HUES64 (cell line): ENCODE measurements at regions not wholly inside any gene's neighbourhood (a gene's known extent, or its start where the extent isn't known, plus 50 kb on each side); places are given as distances from the start of the nearest gene placed in this dataset.

Source experiments
- H3K27ac ChIP-seq: 2 replicates; pipeline ENCODE4 v1.7.0; 2013; ENCODE audit warnings: low read depth, low read length, inconsistent platforms
- H3K27me3 ChIP-seq: 2 replicates; pipeline ENCODE4 v1.6.1; 2013; ENCODE audit warnings: mild to moderate bottlenecking, low read length; ENCODE audit not compliant: insufficient read depth
- H3K36me3 ChIP-seq: 2 replicates; pipeline ENCODE4 v1.6.1; 2013; ENCODE audit warnings: mild to moderate bottlenecking, low read length; ENCODE audit not compliant: insufficient read depth
- H3K4me1 ChIP-seq: 2 replicates; pipeline ENCODE4 v1.6.1; 2013; ENCODE audit warnings: mild to moderate bottlenecking, low read length, moderate library complexity; ENCODE audit not compliant: insufficient read depth
- H3K4me3 ChIP-seq: 2 replicates; pipeline ENCODE4 v1.5.1; 2013; ENCODE audit warnings: mild to moderate bottlenecking, low read length, moderate library complexity
- H3K9ac ChIP-seq: 2 replicates; pipeline ENCODE4 v1.6.1; 2013; ENCODE audit warnings: mild to moderate bottlenecking, low read depth, low read length
- H3K9me3 ChIP-seq: 2 replicates; pipeline ENCODE4 v1.6.1; 2013; ENCODE audit warnings: low read depth, low read length; ENCODE audit not compliant: insufficient read depth
- WGBS: fragments of 150-250, 120-280 bp; methylation state at CpG from one replicate; pipeline ENCODE4 v1.1.7; 2013; ENCODE audit warnings: missing lambda C conversion rate; 5-methylcytosine and 5-hydroxymethylcytosine counted together

DNA sequence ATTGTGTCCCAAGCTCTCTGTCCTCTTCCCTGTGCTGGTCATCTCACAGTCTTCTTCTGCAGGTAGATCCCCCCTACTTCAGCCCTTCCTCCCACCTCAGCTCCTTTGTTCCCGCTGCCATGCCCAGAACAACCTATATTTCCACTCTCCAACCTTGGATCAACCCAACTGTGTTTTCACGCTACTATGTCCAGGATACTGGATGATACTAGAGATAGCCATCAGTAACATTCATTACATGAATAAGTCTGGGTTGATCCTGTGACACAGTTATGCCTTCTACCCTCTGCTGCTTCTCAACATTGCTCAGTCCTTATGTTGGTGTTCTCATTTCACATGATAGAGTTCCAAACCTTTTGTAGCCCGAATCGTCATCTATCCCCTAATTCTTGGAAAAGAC lies 286.4 kb downstream of the ZEB1 start:
- 95% methylated on average over 4 of the region's 4 CpGs for WGBS
- Histone ChIP-seq H3K27ac (no peak overlapping the region), H3K36me3 (no peaks in the 10 kb centered on the region), H3K27me3 (no peaks in the 10 kb centered on the region), H3K4me1 (peaks cover 6% of the 10 kb centered on the region), H3K9me3 (no peaks in the 10 kb centered on the region), H3K9ac (no peak overlapping the region), H3K4me3 (no peak overlapping the region)

DNA sequence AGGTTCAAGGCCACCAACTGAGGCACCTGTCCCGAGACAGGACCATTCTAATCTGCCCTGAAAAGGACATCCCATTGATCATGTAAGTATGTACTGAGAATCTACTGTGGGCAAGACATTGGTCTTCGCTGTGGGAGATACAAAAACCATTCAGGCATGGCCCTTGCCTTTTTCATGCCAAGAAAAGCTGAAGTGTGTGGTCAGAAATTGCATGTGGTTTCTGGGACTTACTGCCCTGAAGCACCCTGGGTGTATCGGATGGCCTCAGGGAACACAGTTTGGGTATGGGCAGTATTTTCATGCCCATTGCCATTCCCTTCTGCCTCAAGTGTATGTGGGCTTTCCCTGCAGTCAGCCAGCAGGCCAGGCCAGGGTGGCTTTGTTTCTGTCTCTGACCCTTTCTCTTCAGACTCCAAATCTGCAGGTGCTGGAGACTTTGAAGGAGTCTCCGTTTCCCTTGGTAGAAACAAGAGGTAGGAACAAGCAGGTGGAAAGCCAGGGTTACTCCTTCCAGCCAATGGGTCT lies 285.7 kb downstream of the ZEB1 start:
- Histone ChIP-seq H3K27me3 (no peaks in the 10 kb centered on the region), H3K4me1 (peaks cover 6% of the 10 kb centered on the region), H3K4me3 (no peak overlapping the region), H3K9ac (no peak overlapping the region), H3K27ac (no peak overlapping the region), H3K9me3 (no peaks in the 10 kb centered on the region), H3K36me3 (no peaks in the 10 kb centered on the region)
- 99% methylated on average over 4 of the region's 4 CpGs for WGBS

DNA sequence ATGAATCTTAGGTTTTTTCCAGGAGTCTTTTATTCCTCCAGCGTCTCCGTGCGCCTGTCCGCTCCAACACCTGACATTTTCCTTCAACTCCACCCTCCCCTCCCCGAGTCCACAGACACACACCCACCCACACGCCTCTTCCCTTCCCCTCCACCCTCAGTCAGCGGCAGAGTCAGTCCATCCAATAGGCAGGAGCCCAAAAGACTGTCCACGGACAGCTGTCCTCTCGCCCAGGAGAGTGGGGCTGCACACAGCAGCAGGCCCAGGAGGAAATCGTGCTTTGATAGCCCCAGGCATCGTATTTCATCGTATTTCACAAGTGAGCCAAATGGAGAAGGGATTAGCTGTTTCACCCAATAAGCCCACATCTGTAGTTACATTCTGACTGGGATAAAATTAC lies 285.1 kb downstream of the ZEB1 start:
- H3K27me3 ChIP-seq: no peaks in the 10 kb centered on the region
- H3K4me1 ChIP-seq: peaks cover 6% of the 10 kb centered on the region
- no peaks in the 10 kb centered on the region for H3K36me3 ChIP-seq
- H3K9me3 ChIP-seq: no peaks in the 10 kb centered on the region
- H3K27ac ChIP-seq: no peak overlapping the region
- H3K9ac ChIP-seq: no peak overlapping the region
- 88% methylated on average over 12 of the region's 12 CpGs for WGBS
- H3K4me3 ChIP-seq: peak overlapping the region; percentile 72

DNA sequence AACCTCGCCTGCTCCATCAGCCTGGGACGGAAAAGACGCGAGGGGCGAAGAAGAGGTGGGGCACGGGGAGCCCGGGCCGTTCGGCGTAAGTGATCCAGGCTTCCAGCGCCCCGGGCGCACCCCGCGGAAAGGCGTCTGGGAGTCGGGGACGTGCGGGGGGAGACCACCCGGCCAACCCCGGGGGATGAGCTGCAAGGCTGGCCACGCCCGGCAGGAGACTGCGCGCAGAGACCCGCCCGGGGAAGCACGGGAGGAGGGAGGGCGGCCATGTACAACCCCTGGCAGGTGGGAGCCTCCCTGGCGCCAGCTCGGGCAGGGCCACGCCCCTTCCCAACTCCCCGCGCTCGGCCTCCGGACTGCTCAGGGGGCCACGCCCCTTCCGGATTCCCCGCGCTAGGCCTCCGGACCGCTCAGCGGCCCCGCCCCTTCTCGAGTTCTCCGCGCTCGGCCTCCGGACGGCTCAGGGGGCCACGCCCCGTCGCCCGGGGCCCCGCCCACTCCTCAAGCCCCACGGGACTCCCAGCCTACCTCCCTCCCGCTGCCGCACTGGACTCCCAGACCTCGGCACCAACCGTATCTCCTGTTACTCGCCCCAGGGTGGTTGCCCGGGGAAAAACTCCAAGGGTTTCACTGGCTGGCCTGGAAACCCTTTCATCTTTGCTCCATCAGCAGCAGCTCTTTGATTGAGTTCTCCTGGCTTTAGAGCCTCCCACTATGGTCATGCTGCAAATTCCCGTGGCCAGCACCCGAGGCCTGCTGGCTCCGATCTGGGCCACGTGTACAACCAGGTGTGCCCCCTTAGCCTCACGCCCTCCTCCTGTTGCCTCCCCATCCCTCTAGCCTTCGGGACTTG lies 284.4 kb downstream of the ZEB1 start:
- peak overlapping the region; percentile 66 for H3K9ac ChIP-seq
- H3K4me1 ChIP-seq: peaks cover 6% of the 10 kb centered on the region
- H3K27ac ChIP-seq: peak overlapping the region; percentile 53; the same call in 1 of the 2 replicates
- WGBS: 7% methylated on average over 68 of the region's 68 CpGs
- no peaks in the 10 kb centered on the region for H3K36me3 ChIP-seq
- peak overlapping the region; percentile 72 for H3K4me3 ChIP-seq
- H3K27me3 ChIP-seq: no peaks in the 10 kb centered on the region
- no peaks in the 10 kb centered on the region for H3K9me3 ChIP-seq

DNA sequence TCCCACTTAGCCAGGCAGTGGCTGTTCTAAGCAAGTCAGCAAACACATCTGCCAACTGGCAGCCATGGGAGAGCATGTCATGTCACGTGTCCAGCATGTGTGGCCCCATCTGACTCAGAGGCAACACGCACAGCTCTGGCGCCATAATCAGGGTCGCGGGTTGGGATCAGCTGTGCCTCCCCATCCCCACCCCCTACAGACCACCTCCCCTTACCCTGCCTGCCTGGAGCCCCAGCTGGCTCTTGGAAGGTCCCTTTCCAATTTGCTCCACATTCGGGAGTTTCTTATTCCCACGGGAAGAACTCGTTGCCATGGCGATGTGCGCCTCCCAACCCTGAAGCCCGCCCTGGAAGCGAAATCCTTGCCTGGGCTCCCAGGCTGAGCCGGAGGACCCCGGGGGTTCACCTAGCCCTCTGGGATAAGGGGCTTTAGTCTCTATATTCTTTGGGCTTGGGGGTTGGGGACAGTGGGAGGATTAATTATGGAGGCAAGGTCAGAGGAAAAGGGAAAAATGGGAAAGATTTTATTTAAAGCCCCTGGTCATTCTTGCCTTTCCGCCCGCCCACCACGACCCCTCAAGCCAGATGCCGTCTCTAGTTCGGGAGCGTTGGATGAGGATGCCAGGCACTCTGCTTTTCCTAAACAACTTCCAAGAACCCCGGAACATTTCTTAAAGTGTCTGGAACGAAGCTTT lies 283.7 kb downstream of the ZEB1 start:
- Histone ChIP-seq H3K9me3 (no peaks in the 10 kb centered on the region), H3K27ac (peak overlapping the region; percentile 53; the same call in 1 of the 2 replicates), H3K9ac (peak overlapping the region; percentile 66), H3K36me3 (no peaks in the 10 kb centered on the region), H3K4me3 (peak overlapping the region; percentile 72), H3K4me1 (peaks cover 6% of the 10 kb centered on the region), H3K27me3 (no peaks in the 10 kb centered on the region)
- WGBS: 16% methylated on average over 22 of the region's 22 CpGs

DNA sequence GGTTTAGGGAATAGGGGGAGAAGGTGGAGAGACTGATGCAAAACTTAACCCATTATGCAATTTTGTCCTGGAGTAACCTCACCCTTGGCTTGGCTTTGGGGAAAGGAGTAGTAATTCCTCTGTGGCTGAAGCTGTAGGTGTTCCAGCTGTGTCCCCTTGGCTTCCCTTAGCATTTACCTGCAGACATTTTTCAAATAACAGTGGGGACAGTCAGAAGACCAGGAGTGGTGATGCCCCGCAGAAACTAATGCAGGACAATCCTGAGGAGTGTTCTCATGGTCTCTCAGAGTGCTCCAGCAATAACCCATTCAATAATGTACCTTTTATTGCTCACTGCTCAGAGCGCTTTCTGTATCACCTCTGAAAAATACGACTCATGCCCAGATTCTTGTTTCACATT lies 282.1 kb downstream of the ZEB1 start:
- no peaks in the 10 kb centered on the region for H3K27me3 ChIP-seq
- no peaks in the 10 kb centered on the region for H3K36me3 ChIP-seq
- H3K9ac ChIP-seq: no peak overlapping the region
- 90% methylated on average over 3 of the region's 3 CpGs for WGBS
- H3K9me3 ChIP-seq: no peaks in the 10 kb centered on the region
- H3K4me1 ChIP-seq: peaks cover 6% of the 10 kb centered on the region
- no peak overlapping the region for H3K4me3 ChIP-seq
- no peak overlapping the region for H3K27ac ChIP-seq

DNA sequence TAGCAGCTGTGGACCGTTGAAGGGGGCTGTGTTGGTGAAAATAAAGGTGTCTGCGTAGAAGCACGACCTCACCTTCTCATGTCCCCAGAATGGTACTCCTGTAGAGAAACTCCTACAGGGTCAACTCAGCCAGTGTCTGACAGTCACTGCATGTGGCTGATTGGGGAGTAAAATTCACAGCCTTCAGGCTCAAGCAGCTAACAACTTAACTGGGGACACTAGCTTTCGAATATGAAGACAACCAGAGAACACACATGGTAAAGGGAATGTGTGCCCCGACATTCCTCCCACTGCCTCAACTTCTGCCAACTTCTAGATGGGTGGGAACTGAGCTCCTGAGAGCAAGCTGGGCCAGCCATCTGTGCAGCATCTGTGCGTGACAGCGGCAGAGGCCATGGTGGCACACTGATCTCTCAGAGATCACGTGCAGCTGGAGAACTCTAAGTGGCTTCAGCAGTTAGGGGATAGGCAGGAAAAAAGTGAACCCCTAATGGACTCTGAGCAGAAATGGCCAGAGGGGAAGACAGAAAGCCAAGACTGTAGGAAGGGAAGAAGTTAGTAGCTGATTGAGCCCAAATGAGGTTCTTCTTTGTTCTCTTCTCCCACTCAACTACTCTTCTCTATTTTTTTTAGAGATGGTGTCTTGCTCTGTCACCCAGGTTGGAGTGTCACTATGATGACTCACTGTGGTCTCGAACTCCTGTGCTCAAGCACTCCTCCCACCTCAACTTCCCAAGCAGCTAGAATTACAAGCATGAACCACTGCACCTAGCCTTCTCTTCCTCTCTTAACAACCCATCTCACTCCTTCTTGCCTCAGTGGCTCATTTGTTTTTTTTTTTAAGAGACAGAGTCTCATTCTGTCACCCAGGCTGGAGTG lies 280.8 kb downstream of the ZEB1 start:
- 93% methylated on average over 9 of the region's 9 CpGs for WGBS
- H3K4me1 ChIP-seq: peaks cover 6% of the 10 kb centered on the region
- no peaks in the 10 kb centered on the region for H3K27me3 ChIP-seq
- H3K36me3 ChIP-seq: no peaks in the 10 kb centered on the region
- no peaks in the 10 kb centered on the region for H3K9me3 ChIP-seq
- no peak overlapping the region for H3K27ac ChIP-seq
- H3K9ac ChIP-seq: no peak overlapping the region
- H3K4me3 ChIP-seq: no peak overlapping the region

DNA sequence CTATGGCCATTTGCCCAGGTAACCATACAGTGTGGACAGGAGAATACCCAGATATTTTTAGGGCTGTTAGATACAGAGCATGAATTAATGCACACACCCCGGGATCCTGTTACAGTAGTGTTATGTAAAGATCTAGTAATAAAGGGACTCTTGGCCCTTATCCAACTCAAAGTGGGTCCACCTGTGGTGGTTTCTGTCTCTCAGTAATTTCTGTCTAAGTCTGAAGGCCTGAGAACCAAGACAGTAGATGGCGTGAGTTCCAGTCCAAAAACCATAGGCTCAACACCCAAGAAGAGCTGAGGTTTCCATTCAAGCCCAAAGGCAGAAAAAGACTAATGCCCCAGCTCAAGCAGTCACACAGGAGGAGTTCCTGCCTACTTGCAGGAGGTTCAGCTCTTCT lies 277.7 kb downstream of the ZEB1 start:
- H3K36me3 ChIP-seq: no peaks in the 10 kb centered on the region
- H3K9me3 ChIP-seq: no peaks in the 10 kb centered on the region
- H3K9ac ChIP-seq: no peak overlapping the region
- H3K4me3 ChIP-seq: no peak overlapping the region
- no peak overlapping the region for H3K27ac ChIP-seq
- H3K27me3 ChIP-seq: no peaks in the 10 kb centered on the region
- H3K4me1 ChIP-seq: 0 out of 2 replicates have a peak, but pooled peaks cover 2% of the 10 kb centered on the region
- 91% methylated on average over 2 of the region's 2 CpGs for WGBS

DNA sequence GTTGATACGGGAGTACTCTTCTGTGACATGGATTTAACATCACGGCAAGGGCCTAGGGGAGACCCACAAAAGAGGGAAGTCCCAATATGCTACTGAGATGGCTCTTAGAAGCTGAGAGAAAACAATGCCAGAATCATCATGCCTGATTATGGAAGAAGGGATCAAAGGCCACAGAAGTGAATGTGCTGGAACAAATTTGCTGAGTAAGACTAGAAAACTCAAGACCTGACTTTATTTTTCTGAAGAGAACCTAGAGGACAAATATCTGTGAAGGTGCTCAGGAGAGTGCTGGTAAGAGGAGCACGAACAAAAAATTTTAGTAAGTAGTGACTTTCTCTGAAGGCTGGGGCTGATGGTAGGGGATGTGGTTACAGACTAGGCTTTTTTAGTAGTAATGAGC lies 277.0 kb downstream of the ZEB1 start:
- Histone ChIP-seq H3K9me3 (no peaks in the 10 kb centered on the region), H3K4me3 (no peak overlapping the region), H3K27ac (no peak overlapping the region), H3K36me3 (no peaks in the 10 kb centered on the region), H3K9ac (no peak overlapping the region), H3K4me1 (0 out of 2 replicates have a peak, but pooled peaks cover 2% of the 10 kb centered on the region), H3K27me3 (no peaks in the 10 kb centered on the region)
- WGBS: 62% methylated on average over 3 of the region's 3 CpGs

DNA sequence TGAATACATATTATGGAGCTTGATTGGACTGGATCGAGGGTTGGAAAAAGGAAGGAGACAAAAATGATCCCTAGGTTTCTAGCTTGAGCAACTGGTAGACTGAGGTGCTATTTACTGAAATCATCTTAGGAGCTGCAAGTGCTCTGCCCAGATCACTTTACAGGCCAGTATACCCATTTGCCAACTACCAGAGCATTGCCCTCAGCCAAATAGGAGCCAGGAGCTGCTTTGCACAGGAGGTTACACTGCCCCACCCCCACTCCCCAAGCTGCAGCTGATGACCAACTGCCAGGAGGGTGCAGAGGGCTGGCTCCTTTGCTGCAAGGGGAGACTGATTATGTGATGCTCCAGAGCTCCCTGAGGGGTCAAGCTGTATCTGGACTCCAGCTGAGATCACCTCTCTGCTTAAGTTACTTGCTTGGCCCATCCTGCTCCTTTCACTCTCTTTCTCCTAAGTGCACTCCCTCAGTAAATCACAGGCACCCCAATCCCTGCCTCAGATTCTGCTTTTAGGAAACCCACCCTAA lies 275.4 kb downstream of the ZEB1 start:
- Histone ChIP-seq H3K27ac (no peak overlapping the region), H3K4me3 (no peak overlapping the region), H3K9me3 (no peaks in the 10 kb centered on the region), H3K27me3 (no peaks in the 10 kb centered on the region), H3K4me1 (0 out of 2 replicates have a peak, but pooled peaks cover 2% of the 10 kb centered on the region), H3K36me3 (no peaks in the 10 kb centered on the region), H3K9ac (no peak overlapping the region)
- 95% methylated on average over 1 of the region's 1 CpG for WGBS
